CD4-positive, alpha-beta T cell (primary cell): ENCODE measurements at regions not wholly inside any gene's neighbourhood (a gene's known extent, or its start where the extent isn't known, plus 50 kb on each side); places are given as distances from the start of the nearest gene placed in this dataset.

Source experiments
- ATAC-seq: fragments of 200-7000 bp; cut with Tn5 transposase; one replicate; pipeline ENCODE4 v1.10.0; 2022; ENCODE audit warnings: mild to moderate bottlenecking; ENCODE audit not compliant: poor library complexity
- CTCF ChIA-PET: fragments of 350-600 bp; sonication (Branson Sonifier 250); formaldehyde crosslinking; loops from one replicate; lab custom pipeline; 2021; ENCODE audit warnings: antibody characterized with exemption, inconsistent platforms; lab: Charles Lee
- POLR2A ChIA-PET: fragments of 350-600 bp; sonication (Branson Sonifier 250); formaldehyde crosslinking; loops from one replicate; lab custom pipeline; 2021; ENCODE audit warnings: antibody characterized with exemption, inconsistent platforms; lab: Charles Lee
- DNase-seq, 14 experiments: peaks; one replicate each; pipeline ENCODE4 v3.0.0-alpha.2; 2013 to 2020; ENCODE audit warnings: mixed read lengths in 2 of 14
- H3K27ac ChIP-seq, 2 donors: one replicate each; pipeline versions ENCODE4 v1.5.1 to v1.7.0; 2013; ENCODE audit warnings: low read length in 2 of 2, low read depth in 1 of 2, mild to moderate bottlenecking in 1 of 2
- H3K27me3 ChIP-seq, 2 experiments: 1 replicate in 1 of 2; 2 replicates in 1 of 2; pipeline versions ENCODE4 v1.6.1 to v1.7.0; 2013; ENCODE audit warnings: low read length in 2 of 2, control low read depth in 1 of 2, mild to moderate bottlenecking in 1 of 2, moderate library complexity in 1 of 2; ENCODE audit not compliant: insufficient read depth in 2 of 2, control insufficient read depth in 1 of 2
- H3K36me3 ChIP-seq: one replicate; pipeline ENCODE4 v1.6.1; 2013; ENCODE audit warnings: low read length, control low read depth; ENCODE audit not compliant: insufficient read depth
- H3K4me1 ChIP-seq: one replicate; pipeline ENCODE4 v1.6.1; 2013; ENCODE audit warnings: low read length, control low read depth; ENCODE audit not compliant: insufficient read depth
- H3K4me3 ChIP-seq: one replicate; pipeline ENCODE4 v1.5.1; 2013; ENCODE audit warnings: mild to moderate bottlenecking, low read length, moderate library complexity
- H3K9me3 ChIP-seq, 2 experiments: 1 replicate in 1 of 2; 2 replicates in 1 of 2; pipeline versions ENCODE4 v1.6.1 to v1.7.0; 2013; ENCODE audit warnings: low read length in 2 of 2, mild to moderate bottlenecking in 2 of 2, control low read depth in 1 of 2, moderate library complexity in 1 of 2; ENCODE audit not compliant: control insufficient read depth in 1 of 2, insufficient read depth in 1 of 2
- H3K27ac Mint-ChIP-seq: one replicate; pipeline ENCODE4 v1.8.0; 2020; ENCODE audit warnings: mixed read lengths
- H3K27me3 Mint-ChIP-seq: one replicate; pipeline ENCODE4 v1.8.0; 2021; ENCODE audit warnings: mixed read lengths
- H3K36me3 Mint-ChIP-seq: one replicate; pipeline ENCODE4 v1.8.0; 2021; ENCODE audit warnings: low read depth, mixed read lengths
- H3K4me1 Mint-ChIP-seq: one replicate; pipeline ENCODE4 v1.8.0; 2021; ENCODE audit warnings: low read depth, mixed read lengths
- H3K4me3 Mint-ChIP-seq: one replicate; pipeline ENCODE4 v1.8.0; 2020; ENCODE audit warnings: mild to moderate bottlenecking, mixed read lengths
- H3K9me3 Mint-ChIP-seq: one replicate; pipeline ENCODE4 v1.8.0; 2020; ENCODE audit warnings: mixed read lengths
- intact Hi-C, 2 experiments: fragments of 100-400 bp; cut with DNase I in 1 of 2; cut with micrococcal nuclease in 1 of 2; formaldehyde crosslinking; loops; one replicate each; pipeline versions ENCODE4 v1.15.1 to v1.9.0; 2023 to 2025; cut with DNase I, micrococcal nuclease
- TF ChIP-seq, protein P1 (sequence below): fragments of 200-600 bp; IDR thresholded peaks from one replicate; pipeline ENCODE4 v1.8.0; 2022; ENCODE audit warnings: antibody characterized with exemption, mild to moderate bottlenecking

- Histone ChIP-seq H3K4me3 (no peak overlapping the region), H3K27me3 (peaks cover 0 to 2% of the 10 kb centered on the region in 2 experiments), H3K9me3 (peaks cover 0 to 4% of the 10 kb centered on the region in 2 experiments), H3K27ac (no peak overlapping the region), H3K4me1 (no peaks in the 10 kb centered on the region), H3K36me3 (no peaks in the 10 kb centered on the region)
- no peak overlapping the region for H3K4me3 Mint-ChIP-seq
- intact Hi-C loops: no loop called here
- H3K27ac Mint-ChIP-seq: no peak overlapping the region
- H3K27me3 Mint-ChIP-seq: peaks cover 12% of the 10 kb centered on the region
- TF ChIP-seq, protein P1, sequence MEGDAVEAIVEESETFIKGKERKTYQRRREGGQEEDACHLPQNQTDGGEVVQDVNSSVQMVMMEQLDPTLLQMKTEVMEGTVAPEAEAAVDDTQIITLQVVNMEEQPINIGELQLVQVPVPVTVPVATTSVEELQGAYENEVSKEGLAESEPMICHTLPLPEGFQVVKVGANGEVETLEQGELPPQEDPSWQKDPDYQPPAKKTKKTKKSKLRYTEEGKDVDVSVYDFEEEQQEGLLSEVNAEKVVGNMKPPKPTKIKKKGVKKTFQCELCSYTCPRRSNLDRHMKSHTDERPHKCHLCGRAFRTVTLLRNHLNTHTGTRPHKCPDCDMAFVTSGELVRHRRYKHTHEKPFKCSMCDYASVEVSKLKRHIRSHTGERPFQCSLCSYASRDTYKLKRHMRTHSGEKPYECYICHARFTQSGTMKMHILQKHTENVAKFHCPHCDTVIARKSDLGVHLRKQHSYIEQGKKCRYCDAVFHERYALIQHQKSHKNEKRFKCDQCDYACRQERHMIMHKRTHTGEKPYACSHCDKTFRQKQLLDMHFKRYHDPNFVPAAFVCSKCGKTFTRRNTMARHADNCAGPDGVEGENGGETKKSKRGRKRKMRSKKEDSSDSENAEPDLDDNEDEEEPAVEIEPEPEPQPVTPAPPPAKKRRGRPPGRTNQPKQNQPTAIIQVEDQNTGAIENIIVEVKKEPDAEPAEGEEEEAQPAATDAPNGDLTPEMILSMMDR: no peak
- H3K9me3 Mint-ChIP-seq: no peaks in the 10 kb centered on the region
- ChIA-PET POLR2A (no interaction called here), CTCF (no interaction called here)
- no peaks in the 10 kb centered on the region for H3K4me1 Mint-ChIP-seq
- DNase-seq (no peak), ATAC-seq (no peak)
- no peaks in the 10 kb centered on the region for H3K36me3 Mint-ChIP-seq
These were observed 80.2 kb upstream of the KIRREL3 start for GRCh38 chr11:127080735-127081134.

- Mint-ChIP-seq H3K36me3 (no peaks in the 10 kb centered on the region), H3K27me3 (no peaks in the 10 kb centered on the region), H3K4me1 (no peaks in the 10 kb centered on the region), H3K9me3 (no peaks in the 10 kb centered on the region), H3K4me3 (no peak overlapping the region), H3K27ac (no peak overlapping the region)
- H3K27me3 ChIP-seq: no peaks in the 10 kb centered on the region
- POLR2A ChIA-PET: no interaction called here
- peaks cover 0 to 3% of the 10 kb centered on the region in 2 experiments for H3K9me3 ChIP-seq
- DNase-seq: no peak
- no peaks in the 10 kb centered on the region for H3K4me1 ChIP-seq
- CTCF ChIA-PET: no interaction called here
- TF ChIP-seq, protein P1: no peak
- intact Hi-C loops: no loop called here
- no peak overlapping the region for H3K4me3 ChIP-seq
- H3K27ac ChIP-seq: no peak overlapping the region
- no peaks in the 10 kb centered on the region for H3K36me3 ChIP-seq
- ATAC-seq: no peak
These were observed 75.2 kb upstream of the KIRREL3 start for GRCh38 chr11:127075758-127076157.

DNA sequence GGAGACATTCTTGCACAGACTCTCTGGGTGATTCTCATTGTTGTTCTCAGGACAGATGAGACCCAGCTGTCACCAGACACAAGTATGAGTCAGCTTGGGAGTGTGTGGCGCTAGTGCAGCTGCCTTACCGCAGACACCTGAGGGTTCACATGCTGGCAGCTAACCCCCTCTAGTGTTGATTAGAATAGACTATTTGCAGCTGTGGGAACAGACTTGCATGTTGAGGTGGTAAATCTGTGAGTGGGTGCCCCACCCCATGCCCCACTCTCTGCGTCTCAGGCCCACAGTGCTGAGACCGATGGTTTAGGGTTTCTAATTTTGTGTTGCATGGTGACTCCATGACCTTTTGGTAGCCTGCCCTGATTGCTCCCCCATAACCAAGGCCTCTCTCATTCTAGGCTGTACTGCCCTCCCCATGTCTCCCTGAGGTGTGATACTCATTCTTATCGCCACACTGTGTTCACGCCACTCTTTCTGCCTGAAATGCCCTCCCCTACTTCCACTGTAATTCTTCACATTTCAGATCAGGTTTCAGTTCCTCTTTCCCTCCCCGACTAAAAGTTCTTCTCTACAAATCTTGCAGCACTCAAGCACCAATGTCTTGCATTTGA lies 73.7 kb upstream of the KIRREL3 start:
- no peaks in the 10 kb centered on the region for H3K36me3 Mint-ChIP-seq
- intact Hi-C loops: no loop called here
- ATAC-seq (no peak), DNase-seq (no peak)
- H3K27ac ChIP-seq: no peak overlapping the region
- no peak overlapping the region for H3K4me3 ChIP-seq
- ChIA-PET POLR2A (no interaction called here), CTCF (no interaction called here)
- no peak overlapping the region for H3K27ac Mint-ChIP-seq
- H3K4me1 ChIP-seq: no peaks in the 10 kb centered on the region
- no peaks in the 10 kb centered on the region for H3K27me3 ChIP-seq
- H3K9me3 Mint-ChIP-seq: no peaks in the 10 kb centered on the region
- H3K4me1 Mint-ChIP-seq: no peaks in the 10 kb centered on the region
- no peaks in the 10 kb centered on the region for H3K27me3 Mint-ChIP-seq
- TF ChIP-seq, protein P1: no peak
- H3K36me3 ChIP-seq: no peaks in the 10 kb centered on the region
- H3K9me3 ChIP-seq: peaks cover 0 to 4% of the 10 kb centered on the region in 2 experiments
- H3K4me3 Mint-ChIP-seq: no peak overlapping the region
